H1 (cell line): ENCODE measurements at regions not wholly inside any gene's neighbourhood (a gene's known extent, or its start where the extent isn't known, plus 50 kb on each side); places are given as distances from the start of the nearest gene placed in this dataset.

Experiments
- CTCF ChIA-PET: fragments of 300-600 bp; sonication (Branson Sonifier 250); formaldehyde crosslinking; loops from one replicate; lab custom pipeline; 2021; ENCODE audit not compliant: partially characterized antibody; lab: Charles Lee
- POLR2A ChIA-PET: fragments of 300-600 bp; sonication (Branson Sonifier 250); formaldehyde crosslinking; loops from one replicate; lab custom pipeline; 2021; ENCODE audit warnings: inconsistent platforms; ENCODE audit not compliant: partially characterized antibody; lab: Charles Lee
- DNase-seq, 2 experiments: peaks; one replicate each; pipeline versions ENCODE4 v3.0.0 to v3.0.0-alpha.2; 2010 to 2022; ENCODE audit warnings: low spot score in 2 of 2, low read depth in 1 of 2, mixed read lengths in 1 of 2
- FAIRE-seq: peaks from 2 replicates; lab custom pipeline; 2011; peaks lifted over from hg19 to GRCh38; lab: Jason Lieb, UNC
- H2AFZ ChIP-seq: 2 replicates; pipeline ENCODE4 v1.8.1; 2012; ENCODE audit warnings: low read length, inconsistent platforms
- H2AK5ac ChIP-seq: 2 replicates; pipeline ENCODE4 v1.6.1; 2013; ENCODE audit warnings: low read depth, low read length
- H2BK120ac ChIP-seq: replicated peaks from 2 replicates; pipeline ENCODE3; 2013; ENCODE audit warnings: low read depth, low read length, inconsistent platforms
- H2BK12ac ChIP-seq: 2 replicates; pipeline ENCODE4 v1.6.1; 2013; ENCODE audit warnings: low read depth, low read length
- H2BK15ac ChIP-seq: 2 replicates; pipeline ENCODE4 v1.6.1; 2013; ENCODE audit warnings: low read length
- H2BK20ac ChIP-seq: 2 replicates; pipeline ENCODE4 v1.6.1; 2013; ENCODE audit warnings: low read length
- H2BK5ac ChIP-seq: 2 replicates; pipeline ENCODE4 v1.6.1; 2013; ENCODE audit warnings: low read depth, low read length
- H3K14ac ChIP-seq: 2 replicates; pipeline ENCODE4 v1.6.1; 2013; ENCODE audit warnings: inconsistent platforms; ENCODE audit not compliant: insufficient read length
- H3K18ac ChIP-seq: 2 replicates; pipeline ENCODE4 v1.6.1; 2013; ENCODE audit warnings: low read length; ENCODE audit errors: extremely low read depth
- H3K23ac ChIP-seq: 2 replicates; pipeline ENCODE4 v1.6.1; 2013; ENCODE audit warnings: inconsistent platforms; ENCODE audit not compliant: insufficient read length
- H3K23me2 ChIP-seq: 2 replicates; pipeline ENCODE4 v1.6.1; 2013; ENCODE audit warnings: low read depth, low read length
- H3K27ac ChIP-seq: 2 replicates; pipeline ENCODE4 v1.6.1; 2011; ENCODE audit warnings: low read depth, low read length, inconsistent platforms
- H3K27me3 ChIP-seq, 4 experiments: replicated peaks in 1 of 4; 1 replicate in 1 of 4; 2 replicates in 3 of 4; pipeline versions ENCODE4 v1.6.1 to v1.8.1; 2011 to 2013; ENCODE audit warnings: low read length in 3 of 4, mild to moderate bottlenecking in 3 of 4, inconsistent platforms in 2 of 4, mixed read lengths in 2 of 4, moderate library complexity in 1 of 4; ENCODE audit not compliant: control insufficient read depth in 3 of 4, insufficient read depth in 3 of 4; ENCODE audit errors: extremely low read depth in 1 of 4
- H3K36me3 ChIP-seq, 4 experiments: 2 replicates each; pipeline versions ENCODE4 v1.6.1 to v1.8.1; 2011 to 2013; ENCODE audit warnings: mild to moderate bottlenecking in 4 of 4, low read length in 3 of 4, moderate library complexity in 2 of 4, control low read depth in 1 of 4, inconsistent platforms in 1 of 4; ENCODE audit not compliant: insufficient read depth in 4 of 4, control insufficient read depth in 2 of 4
- H3K4ac ChIP-seq: replicated peaks from 2 replicates; pipeline ENCODE3; 2013; ENCODE audit warnings: low read length, low read depth, mixed read lengths, inconsistent platforms; ENCODE audit not compliant: insufficient read length
- H3K4me1 ChIP-seq, 4 experiments: replicated peaks in 1 of 4; 1 replicate in 1 of 4; 2 replicates in 3 of 4; pipeline versions ENCODE4 v1.6.1 to v1.8.1; 2011 to 2013; ENCODE audit warnings: low read length in 3 of 4, inconsistent platforms in 2 of 4, mixed read lengths in 1 of 4; ENCODE audit not compliant: insufficient read depth in 4 of 4, control insufficient read depth in 3 of 4
- H3K4me2 ChIP-seq, 2 experiments: 2 replicates each; pipeline versions ENCODE4 v1.6.1 to v1.8.1; 2011 to 2013; ENCODE audit warnings: low read depth in 2 of 2, low read length in 2 of 2, control low read depth in 1 of 2, inconsistent platforms in 1 of 2, mild to moderate bottlenecking in 1 of 2; ENCODE audit not compliant: insufficient read depth in 1 of 2
- H3K4me3 ChIP-seq, 4 experiments: fragments of 200-600, 300-600 bp in 1 of 4; sonication (generic), shearing (Covaris generic), sonication (Bioruptor Twin) in 1 of 4; 2 replicates each; pipeline versions ENCODE4 v1.5.1 to v1.8.1; 2011 to 2016; ENCODE audit warnings: low read length in 4 of 4, low read depth in 3 of 4, control low read depth in 2 of 4, inconsistent platforms in 2 of 4, mild to moderate bottlenecking in 2 of 4, mixed read lengths in 1 of 4, moderate library complexity in 1 of 4; ENCODE audit not compliant: insufficient read depth in 2 of 4; ENCODE audit errors: extremely low read depth in 1 of 4
- H3K56ac ChIP-seq: replicated peaks from 2 replicates; pipeline ENCODE3; 2013; ENCODE audit warnings: low read depth, mild to moderate bottlenecking, mixed read lengths, low read length, inconsistent platforms; ENCODE audit not compliant: insufficient read length
- H3K79me1 ChIP-seq: 2 replicates; pipeline ENCODE4 v1.6.1; 2013; ENCODE audit warnings: low read depth, low read length, control low read depth
- H3K79me2 ChIP-seq, 2 experiments: 2 replicates each; pipeline versions ENCODE4 v1.6.1 to v1.8.1; 2012 to 2013; ENCODE audit warnings: low read length in 2 of 2, mild to moderate bottlenecking in 2 of 2, inconsistent platforms in 1 of 2; ENCODE audit not compliant: insufficient read depth in 2 of 2, control insufficient read depth in 1 of 2
- H3K9ac ChIP-seq, 4 experiments: replicated peaks in 1 of 4; 1 replicate in 1 of 4; 2 replicates in 3 of 4; pipeline versions ENCODE4 v1.6.1 to v1.8.1; 2011 to 2013; ENCODE audit warnings: low read depth in 3 of 4, low read length in 3 of 4, control low read depth in 2 of 4, mild to moderate bottlenecking in 2 of 4, moderate library complexity in 2 of 4, inconsistent platforms in 1 of 4; ENCODE audit errors: extremely low read depth in 1 of 4
- H3K9me3 ChIP-seq, 2 experiments: 2 replicates each; pipeline versions ENCODE4 v1.6.1 to v1.8.1; 2012 to 2013; ENCODE audit warnings: mild to moderate bottlenecking in 2 of 2, moderate library complexity in 2 of 2, control low read depth in 1 of 2, inconsistent platforms in 1 of 2, low read depth in 1 of 2, low read length in 1 of 2, mixed read lengths in 1 of 2; ENCODE audit not compliant: insufficient read depth in 2 of 2
- H4K20me1 ChIP-seq, 2 experiments: replicated peaks in 1 of 2; 2 replicates each; pipeline versions ENCODE3 to v1.8.1; 2011 to 2013; ENCODE audit warnings: inconsistent platforms in 2 of 2, low read length in 2 of 2, mild to moderate bottlenecking in 1 of 2; ENCODE audit not compliant: insufficient read depth in 2 of 2, control insufficient read depth in 1 of 2
- H4K5ac ChIP-seq: 2 replicates; pipeline ENCODE4 v1.6.1; 2013; ENCODE audit warnings: low read length, low read depth, mixed read lengths, inconsistent platforms; ENCODE audit not compliant: insufficient read length
- H4K8ac ChIP-seq: 2 replicates; pipeline ENCODE4 v1.8.0; 2013; ENCODE audit warnings: mild to moderate bottlenecking, moderate library complexity, low read length, inconsistent platforms; ENCODE audit not compliant: insufficient read depth; ENCODE audit errors: extremely low read depth
- H4K91ac ChIP-seq: replicated peaks from 2 replicates; pipeline ENCODE3; 2013; ENCODE audit warnings: low read length, mixed read lengths, inconsistent platforms; ENCODE audit not compliant: insufficient read length
- CHD2 ChIP-seq: IDR thresholded peaks from 2 replicates; pipeline ENCODE4 v1.6.1; 2012; ENCODE audit warnings: low read length, improper control_type of control experiment
- WGBS, 2 experiments: shearing (Covaris generic) in 1 of 2; methylation state at CpG; one replicate each; pipeline versions ENCODE4 v1.1.6 to v1.1.7; 2013 to 2015; ENCODE audit warnings: low lambda C conversion rate in 2 of 2, mixed read lengths in 2 of 2, inconsistent platforms in 1 of 2, low coverage in 1 of 2, missing lambda C conversion rate in 1 of 2; ENCODE audit not compliant: insufficient replicate concordance in 2 of 2, insufficient coverage in 1 of 2, insufficient read length in 1 of 2; ENCODE audit errors: extremely low coverage in 1 of 2, missing lambda C conversion rate in 1 of 2; 5-methylcytosine and 5-hydroxymethylcytosine counted together

DNA sequence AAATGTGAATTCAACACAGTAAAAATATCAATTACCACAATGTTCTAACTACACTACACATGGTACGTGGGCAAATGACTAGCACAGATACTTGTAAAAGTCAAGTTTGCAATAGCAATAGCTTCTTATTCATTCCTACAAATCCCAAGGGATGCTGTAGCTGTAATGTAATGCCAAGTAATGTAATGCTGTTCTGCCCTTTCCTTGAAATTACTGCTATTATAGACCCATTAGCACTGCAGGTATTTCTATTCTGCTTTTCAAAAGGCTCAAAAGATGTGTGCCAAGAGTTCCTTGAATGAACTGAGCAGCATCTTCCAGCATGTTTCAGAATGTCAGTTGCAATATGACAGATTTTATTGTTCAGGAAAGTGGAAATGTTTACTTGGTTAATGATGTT, 129.9 kb upstream of the BANK1 start:
- H3K18ac ChIP-seq, result no peak overlapping the region
- no peak overlapping the region for H3K14ac ChIP-seq
- H3K9me3 ChIP-seq, result no peaks in the 10 kb centered on the region
- H3K36me3 ChIP-seq, result no peaks in the 10 kb centered on the region
- no peak overlapping the region for H3K4me2 ChIP-seq
- H3K23ac ChIP-seq, result no peak overlapping the region
- 39% methylated on average over 1 of the region's 1 CpG; no CpG with 5 or more reads in 1 of the 2 experiments for WGBS, 2 experiments
- H4K20me1 ChIP-seq, result no peaks in the 10 kb centered on the region
- no peak overlapping the region for H3K56ac ChIP-seq
- H3K9ac ChIP-seq, result no peak overlapping the region
- H3K27ac ChIP-seq, result no peak overlapping the region
- no peak overlapping the region for H2BK20ac ChIP-seq
- TF ChIP-seq CHD2, result no peak
- DNase-seq (no peak), FAIRE-seq (no peak)
- H2BK5ac ChIP-seq, result no peak overlapping the region
- H4K8ac ChIP-seq, result no peak overlapping the region
- no peaks in the 10 kb centered on the region; the same call in 1 of the 2 replicates for H3K79me1 ChIP-seq
- H3K4me1 ChIP-seq, result no peaks in the 10 kb centered on the region
- no peak overlapping the region for H3K4ac ChIP-seq
- H2BK120ac ChIP-seq, result no peak overlapping the region
- H2BK12ac ChIP-seq, result no peak overlapping the region
- H2AK5ac ChIP-seq, result no peak overlapping the region
- CTCF ChIA-PET, result no interaction called here
- H3K27me3 ChIP-seq, result no peaks in the 10 kb centered on the region
- H4K91ac ChIP-seq, result no peak overlapping the region
- H2BK15ac ChIP-seq, result no peak overlapping the region
- POLR2A ChIA-PET, result no interaction called here
- no peak overlapping the region for H4K5ac ChIP-seq
- H2AFZ ChIP-seq, result no peak overlapping the region
- no peak overlapping the region for H3K4me3 ChIP-seq
- H3K23me2 ChIP-seq, result no peaks in the 10 kb centered on the region
- no peaks in the 10 kb centered on the region for H3K79me2 ChIP-seq
